ENCODE measurements at regions not wholly inside any gene's neighbourhood (a gene's known extent, or its start where the extent isn't known, plus 50 kb on each side); places are given as distances from the start of the nearest gene placed in this dataset.
"Not testable (repeated sequence)": the region's sequence is repeated elsewhere in the genome, so short reads cannot be mapped to it uniquely, and the experiment has no call there.

DNA sequence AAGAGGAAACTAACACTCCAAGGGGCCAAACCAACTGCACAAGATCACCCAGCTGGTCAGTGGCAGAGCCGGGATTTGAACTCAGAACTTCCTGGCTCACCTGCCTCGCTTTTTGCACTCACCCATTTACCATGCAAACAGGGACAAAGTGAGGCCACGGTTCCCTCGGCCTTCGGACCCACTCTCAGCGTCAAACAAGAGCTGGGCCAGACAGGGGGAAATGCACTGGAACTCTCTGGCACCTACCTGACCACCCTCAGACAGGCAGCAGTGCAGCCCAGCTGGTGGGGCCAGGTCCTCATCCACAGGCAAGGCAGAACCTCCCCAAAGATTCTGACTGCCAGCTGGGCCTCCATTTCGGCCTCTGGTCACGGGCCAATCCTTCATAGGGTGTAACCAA, 93.7 kb upstream of the SRSF6 start:
- DNase-seq: no peak

DNA sequence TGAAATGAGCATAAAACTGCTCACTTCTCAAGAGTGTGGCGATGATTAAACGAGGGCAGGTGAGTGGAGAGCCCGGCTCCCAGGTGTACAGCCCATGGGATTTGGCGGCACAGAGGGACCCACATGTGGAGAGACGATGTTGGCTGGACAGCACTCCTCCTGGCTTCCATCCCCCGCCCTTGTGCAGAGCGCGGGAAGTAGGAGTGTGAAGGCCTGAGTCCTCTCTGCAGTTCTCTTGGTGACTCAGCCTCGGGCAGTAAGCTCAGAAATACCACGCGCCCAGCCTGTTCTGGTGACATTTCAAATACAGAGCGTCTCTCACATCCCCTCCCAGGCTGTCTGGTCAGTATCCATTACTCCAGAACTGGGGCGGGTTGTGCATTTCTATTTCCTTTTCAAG, 94.2 kb upstream of the SRSF6 start:
- no peak for DNase-seq

DNA sequence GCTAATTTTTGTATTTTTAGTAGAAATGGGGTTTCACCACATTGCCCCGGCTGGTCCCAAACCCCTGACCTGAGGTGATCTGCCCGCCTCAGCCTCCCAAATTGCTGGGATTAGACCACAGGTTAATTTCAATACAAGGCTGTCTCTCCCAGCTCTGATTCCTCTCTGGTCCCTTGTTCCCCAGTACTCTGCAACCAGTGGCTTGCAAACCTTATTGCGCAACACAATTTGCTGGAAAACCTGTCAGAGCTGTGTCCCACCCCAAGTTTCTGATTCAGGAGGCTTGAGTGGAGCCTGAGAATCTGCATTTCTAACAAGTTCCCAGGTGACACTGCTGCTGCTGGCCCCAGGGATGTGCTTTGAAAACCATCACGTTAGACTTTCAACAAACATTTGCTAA, 96.2 kb upstream of the SRSF6 start:
- no peak for DNase-seq

DNA sequence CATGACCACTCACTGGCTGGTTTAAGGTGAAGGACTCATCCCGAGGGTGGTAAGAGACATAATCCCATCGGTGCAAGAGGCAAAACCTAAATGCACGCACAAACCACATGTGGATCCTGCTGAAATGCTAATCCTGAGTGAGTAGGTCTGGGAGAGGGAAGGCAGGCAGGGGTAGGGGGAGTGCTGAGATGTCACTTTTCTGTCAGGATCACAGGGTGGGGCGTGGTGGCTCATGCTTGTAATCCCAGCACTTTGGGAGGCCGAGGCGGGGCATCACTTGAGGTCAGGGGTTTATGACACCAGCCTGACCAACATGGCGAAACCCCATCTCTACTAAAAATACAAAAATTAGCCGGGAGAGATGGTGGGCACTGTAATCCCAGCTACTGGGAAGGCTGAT, 97.7 kb upstream of the SRSF6 start:
- no peak for DNase-seq

DNA sequence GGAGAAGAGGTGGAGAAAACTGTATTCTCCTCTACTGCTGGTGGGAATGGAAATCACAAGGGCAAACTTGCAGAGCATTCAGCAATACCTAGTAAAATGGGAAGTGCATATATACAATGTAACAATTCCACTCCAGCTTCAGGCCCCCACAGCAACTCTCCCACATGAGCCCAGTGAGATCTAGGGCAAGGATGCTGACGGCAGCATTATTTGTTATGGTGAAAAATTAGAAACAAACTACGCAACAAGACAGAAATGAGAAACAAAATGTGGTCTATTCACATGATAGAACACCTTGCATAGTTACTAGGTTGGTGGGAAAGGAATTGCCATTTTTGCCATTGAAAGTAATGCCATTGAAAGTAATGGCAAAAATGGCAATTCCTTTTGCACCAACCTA, 98.9 kb upstream of the SRSF6 start:
- no peak for DNase-seq

DNA sequence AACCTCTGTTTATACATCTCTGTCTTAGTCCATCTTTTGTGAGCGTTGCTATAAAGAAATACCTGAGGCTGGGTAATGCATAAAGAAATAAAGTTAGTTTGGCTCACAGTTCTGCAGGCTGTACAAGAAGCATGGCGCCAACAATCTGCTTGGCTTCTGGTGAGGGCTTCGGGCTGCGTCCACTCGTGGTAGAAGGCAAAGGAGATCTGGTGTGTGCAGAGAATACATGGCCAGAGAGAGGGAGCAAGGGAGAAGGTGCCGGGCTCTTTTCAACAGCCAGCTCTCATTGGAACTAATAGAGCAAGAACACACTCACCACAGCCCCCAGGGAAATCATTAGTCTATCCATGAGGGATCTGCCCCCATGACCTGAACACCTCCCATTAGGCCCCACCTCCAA, 100.3 kb upstream of the SRSF6 start:
- no peak for DNase-seq

DNA sequence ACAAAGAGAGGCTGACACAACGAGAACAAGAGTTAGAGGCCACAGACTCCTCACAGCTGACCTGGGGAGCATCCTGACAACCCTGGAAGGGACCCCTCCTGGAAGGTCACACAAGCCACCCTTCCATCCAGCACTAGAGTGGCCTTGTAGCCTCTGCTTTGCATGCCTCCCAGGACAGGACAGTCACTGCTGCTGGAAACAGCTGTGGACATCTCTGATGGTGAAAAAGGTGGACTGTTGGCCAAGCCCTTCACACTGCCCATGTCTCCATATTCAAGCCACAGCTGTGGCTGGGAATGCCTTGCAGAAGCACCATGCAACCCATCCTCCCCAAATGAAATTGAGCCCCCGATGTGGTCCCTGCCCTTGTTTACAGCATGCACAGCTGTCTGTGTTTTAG, 102.1 kb upstream of the SRSF6 start:
- no peak for DNase-seq

DNA sequence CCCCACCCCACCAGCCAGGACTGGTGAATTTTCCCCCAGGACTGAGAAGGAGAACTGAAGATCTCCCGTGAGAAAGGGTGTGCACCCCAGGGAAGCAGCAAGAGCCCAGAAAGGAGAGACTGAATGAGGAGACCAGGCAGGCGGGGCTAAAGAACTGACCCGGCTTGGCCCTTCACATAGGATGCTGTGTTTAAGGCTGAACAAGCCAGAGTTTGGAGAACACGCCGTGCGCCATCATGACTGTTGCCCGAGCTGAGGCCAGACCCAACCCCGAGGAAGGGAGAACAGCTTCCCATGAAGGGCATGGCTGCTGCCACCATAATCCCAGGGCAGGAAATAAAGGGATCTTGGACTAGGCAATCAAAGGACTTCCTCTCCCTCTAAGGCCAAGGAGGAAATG, 104.7 kb upstream of the SRSF6 start:
- no peak for DNase-seq

DNA sequence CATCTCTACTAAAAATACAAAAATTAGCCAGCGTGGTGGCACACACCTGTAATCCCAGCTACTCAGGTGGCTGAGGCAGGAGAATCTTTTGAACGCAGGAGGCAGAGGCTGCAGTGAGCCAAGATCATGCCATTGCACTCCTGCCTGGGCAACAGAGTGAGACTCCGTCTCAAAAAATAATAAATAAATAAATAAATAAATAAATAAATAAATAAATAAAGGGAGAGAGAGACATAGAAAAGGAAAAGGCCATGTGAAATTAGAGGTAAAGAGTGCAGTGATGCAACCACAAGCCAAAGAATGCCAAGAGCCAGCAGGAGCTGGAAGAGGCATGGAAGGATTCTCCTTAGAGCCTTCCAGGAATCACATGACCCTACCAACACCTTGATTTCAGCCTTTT, 107.0 kb upstream of the SRSF6 start:
- DNase-seq: not testable (repeated sequence)

DNA sequence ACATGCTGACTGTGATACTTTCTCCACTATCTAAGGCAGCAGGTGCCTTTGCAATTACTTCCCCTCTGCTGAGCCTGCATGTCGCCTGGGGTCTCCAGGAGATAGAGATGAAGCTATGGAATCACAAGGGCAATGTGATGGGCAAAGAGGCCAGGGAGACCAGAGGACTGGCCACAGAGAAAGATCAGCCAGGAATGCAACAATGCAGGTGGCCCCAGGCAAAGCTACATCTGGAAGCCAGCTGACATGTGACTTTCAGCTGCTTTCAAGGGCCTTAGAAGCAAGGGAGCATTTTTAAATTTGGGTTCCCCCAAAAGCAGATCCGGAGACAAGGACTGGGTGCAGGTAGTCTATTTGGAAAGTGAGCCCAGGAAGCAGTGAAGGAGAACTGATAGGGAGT, 107.9 kb upstream of the SRSF6 start:
- DNase-seq: no peak

DNA sequence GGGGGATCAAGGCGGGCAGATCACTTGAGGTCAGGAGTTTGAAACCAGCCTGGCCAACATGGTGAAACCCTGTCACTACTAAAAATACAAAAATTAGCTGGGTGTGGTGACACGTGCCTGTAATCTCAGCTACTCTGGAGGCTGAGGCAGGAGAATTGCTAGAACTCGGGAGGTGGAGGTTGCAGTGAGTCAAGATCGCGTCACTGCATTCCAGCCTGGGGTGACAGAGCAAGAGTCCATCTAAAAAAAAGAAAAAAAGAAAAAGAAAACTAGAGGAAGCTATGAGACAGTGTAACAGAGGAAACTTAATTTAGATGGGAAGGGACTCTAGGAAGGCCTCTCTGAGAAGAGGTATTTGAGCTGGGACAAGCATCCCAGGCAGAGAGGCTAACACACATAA, 109.9 kb upstream of the SRSF6 start:
- DNase-seq: not testable (repeated sequence)

DNA sequence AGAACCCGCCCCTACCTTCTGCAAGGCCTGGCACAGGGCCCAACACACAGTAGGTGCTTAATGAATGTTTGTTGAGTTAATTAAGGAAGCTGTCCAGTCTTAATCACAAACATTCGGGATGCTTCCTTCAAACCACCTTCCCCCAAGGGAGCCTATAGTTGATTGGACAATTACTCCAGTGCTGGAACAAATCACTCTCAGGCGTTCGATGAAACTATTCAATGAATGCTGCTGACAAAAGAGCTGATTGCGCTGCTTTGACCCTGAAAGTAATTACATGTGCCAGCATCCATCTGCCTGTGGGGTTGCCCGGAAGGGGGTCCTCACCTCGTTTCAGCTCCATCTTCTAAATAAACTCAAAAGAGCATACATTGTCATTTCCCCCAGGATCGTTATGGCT, 112.0 kb upstream of the SRSF6 start:
- DNase-seq: no peak

DNA sequence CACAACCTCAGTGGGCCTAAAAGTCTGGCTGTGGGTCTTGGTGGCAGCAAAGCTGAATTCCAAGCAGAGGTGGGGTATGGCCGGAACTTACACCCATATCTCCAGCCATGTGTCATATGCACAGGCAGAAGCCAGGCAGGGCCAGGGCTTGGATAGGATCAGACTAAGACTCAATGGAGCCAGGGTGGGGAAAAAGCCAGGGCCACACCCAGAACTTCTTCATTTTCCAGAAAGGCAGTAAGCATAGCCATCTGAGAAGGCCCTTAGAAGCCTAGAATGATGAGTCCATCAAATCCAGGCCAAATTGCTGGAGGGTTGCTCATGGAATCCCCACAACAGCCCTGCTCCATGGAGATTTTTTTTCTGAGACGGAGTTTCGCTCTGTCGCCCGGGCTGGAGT, 116.2 kb upstream of the SRSF6 start:
- DNase-seq: no peak

DNA sequence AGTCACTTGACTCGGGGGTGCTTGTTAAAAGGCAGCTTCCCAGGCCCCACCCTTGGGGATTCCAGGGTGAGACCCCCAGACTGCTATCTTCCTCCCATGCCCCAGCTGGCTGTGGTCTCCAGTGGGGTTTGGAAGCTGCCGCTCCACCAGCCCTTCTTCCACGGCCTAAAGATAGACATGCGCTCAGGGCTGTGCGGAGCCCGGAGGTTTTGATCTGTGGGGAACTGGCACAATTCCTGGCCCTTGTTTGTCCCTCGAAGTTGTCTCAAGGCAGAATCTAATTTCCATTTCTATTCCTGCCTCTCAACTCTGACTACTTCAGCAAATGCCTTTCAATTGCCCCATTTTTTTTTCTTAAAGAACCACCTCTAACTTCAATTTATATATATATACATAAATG, 120.7 kb upstream of the SRSF6 start:
- DNase-seq: no peak

DNA sequence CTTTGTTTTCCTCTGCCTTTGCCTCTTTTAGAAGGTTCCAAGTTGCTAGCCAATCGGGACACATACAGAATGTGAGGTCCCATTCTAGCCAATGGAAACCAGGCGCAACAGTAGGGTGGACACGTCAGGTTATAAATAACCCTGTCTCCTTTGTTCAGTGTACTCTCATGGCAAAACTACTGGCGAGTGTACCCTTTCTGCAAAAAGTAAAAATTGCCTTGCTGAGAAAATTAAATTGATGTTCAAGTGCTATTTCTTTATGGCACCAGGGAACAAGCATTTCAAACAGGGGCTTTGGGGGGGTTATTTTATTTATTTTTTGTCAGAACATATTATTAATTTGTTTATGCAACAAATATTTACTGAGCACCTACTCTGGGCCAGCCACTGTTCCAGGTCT, 123.6 kb upstream of the SRSF6 start:
- no peak for DNase-seq

DNA sequence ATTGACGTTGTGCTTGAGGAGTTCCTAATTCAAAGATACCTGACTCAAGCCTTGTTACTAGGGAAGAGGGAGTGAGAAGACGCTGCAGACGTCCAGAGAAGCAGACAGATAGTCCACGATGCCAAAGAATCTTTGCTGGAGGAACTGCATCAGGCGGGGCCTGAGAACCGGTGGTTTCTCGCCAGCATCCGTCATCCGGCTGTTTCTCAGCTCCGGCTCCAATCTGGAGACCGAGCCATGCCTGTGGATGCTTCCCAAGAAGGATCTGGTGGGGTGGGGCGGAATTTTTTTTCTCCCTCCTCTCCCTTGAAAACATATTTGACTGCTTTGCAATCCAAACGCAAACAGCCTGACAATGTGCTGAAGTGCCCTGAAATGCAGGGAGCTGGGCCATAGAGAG, 125.8 kb upstream of the SRSF6 start:
- DNase-seq: peak; percentile 63

DNA sequence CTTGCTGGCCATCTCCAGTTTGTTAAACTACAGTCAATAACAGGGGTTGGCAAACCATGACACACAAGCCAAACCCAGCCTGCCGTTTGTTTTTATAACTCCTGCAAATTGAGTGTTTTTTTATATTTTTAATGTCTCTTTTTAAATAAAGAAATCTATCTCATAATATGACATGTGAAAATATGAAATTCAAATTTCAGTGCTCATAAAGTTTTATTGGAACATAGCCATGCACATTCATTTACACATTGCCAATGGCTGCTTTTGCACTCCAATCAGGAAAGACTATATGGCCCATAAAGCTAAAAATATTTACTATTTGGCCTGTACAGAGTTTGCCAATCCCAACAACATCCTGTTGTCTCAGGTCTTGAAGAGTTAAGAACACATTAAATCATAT, 129.0 kb upstream of the SRSF6 start:
- DNase-seq: no peak

DNA sequence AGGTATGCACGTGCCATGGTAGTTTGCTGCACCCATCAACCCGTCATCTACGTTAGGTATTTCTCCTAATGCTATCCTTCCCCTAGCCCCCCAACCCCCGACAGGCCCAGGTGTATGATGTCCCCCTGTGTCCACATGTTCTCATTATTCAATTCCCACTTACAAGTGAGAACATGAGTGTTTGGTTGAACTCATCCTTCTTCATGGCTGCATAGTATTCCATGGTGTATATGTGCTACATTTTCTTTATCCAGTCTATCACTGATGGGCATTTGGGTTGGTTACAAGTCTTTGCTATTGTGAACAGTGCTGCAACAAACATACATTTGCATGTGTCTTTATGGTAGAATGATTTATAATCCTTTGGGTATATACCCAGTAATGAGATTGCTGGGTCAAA, 130.5 kb upstream of the SRSF6 start:
- DNase-seq: not testable (repeated sequence)

DNA sequence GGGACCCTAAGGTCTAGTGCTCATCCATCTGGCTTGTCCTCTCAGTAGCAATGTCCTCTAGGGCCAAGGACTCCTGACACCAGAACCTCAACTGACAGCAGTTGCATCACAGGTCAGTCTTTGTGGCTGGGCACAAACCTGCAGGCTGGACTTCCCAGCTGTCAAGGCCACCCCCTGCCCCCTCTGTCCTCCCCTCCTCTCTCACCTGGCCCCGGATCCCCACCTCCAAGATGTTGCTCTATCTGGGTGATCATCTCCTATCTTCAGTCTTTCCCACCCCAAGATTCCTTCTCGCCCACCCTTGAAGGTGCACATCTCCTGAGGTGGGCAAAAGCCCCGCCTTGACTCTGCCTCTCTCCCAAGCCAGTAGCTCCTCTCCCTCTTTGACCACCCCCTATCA, 131.8 kb upstream of the SRSF6 start:
- no peak for DNase-seq

DNA sequence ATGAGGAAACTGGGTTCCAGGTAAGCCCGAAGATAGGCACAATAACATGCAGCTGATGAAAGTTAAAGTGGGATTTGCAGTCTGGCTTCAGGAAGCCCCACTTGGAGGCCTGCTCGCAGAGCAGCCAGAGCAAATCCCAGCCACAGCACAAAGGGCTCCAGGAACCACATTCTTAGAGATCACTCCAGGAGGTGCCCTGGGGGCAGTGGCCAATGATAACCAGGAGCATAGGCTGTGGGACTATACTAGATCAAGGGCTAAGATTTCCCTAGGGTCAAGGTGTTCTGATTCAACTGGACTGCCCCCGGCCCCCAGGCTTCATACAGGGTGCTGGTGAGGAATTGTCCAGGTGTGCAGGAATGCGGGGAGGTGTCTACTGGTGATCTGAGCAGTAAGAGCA, 133.9 kb upstream of the PTPRT start:
- DNase-seq: no peak

DNA sequence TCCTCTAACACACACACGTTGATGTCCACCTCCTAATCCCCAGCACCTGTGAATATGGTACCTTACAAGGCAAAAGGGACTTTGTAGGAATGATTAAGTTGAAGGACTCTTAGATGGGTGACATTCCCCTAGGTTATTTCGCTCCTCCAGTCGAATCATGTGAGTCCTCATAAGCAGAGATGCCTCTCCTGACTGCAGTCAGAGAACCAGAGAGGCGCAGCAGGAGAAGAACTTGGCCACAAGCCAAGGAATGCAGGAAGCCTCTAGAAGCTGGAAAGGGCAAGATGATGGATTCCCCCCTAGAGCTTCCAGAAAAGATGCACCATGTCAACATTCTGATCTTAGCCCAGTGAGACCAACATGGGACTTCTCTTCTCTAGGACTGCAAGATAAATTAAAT, 133.1 kb upstream of the PTPRT start:
- peak; percentile 3 for DNase-seq

DNA sequence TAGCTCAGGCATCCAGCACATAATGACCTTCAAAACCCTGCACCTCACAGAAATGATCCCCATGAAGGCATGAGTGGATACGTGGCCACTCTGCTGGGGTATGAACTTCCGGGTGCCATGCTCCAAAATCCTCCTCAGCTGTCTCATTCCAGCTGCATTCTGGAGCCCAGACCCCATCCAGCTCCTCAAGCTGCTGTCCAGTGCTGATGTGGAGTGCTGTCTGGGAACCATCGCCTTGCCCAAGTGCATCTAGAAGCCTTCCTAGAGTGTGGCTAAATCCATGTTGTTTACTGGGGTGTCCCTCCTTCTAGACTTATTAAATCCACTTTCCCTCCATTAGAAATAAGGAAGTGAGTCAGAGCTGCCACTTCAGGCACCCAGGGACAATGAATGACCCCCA, 130.8 kb upstream of the PTPRT start:
- peak; percentile 3 for DNase-seq

DNA sequence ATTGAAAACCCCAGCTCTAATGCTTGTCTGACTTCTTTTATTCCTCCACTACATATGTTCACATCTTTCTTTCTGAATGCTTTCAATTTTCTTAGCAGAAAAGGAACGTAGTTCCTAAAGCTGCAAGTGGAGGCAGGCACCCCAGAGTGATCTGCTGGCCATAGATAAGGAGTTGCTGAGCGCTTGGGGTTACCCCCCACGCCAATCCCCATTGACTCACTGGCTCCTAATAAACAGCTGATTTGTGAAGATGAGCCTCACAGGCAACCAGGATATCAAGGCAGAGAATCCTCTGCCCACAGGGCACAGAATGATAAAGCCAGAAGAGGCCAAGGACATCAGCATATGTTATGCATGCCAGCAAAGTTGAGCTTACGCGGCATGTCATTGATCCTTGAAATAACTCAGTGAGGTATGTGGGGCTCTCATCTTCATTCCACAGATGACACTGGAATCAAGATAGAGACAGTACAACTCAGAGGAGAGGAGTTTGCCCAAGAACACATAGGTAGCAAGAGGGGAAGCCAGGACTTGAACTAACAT, 129.1 kb upstream of the PTPRT start:
- DNase-seq: no peak

DNA sequence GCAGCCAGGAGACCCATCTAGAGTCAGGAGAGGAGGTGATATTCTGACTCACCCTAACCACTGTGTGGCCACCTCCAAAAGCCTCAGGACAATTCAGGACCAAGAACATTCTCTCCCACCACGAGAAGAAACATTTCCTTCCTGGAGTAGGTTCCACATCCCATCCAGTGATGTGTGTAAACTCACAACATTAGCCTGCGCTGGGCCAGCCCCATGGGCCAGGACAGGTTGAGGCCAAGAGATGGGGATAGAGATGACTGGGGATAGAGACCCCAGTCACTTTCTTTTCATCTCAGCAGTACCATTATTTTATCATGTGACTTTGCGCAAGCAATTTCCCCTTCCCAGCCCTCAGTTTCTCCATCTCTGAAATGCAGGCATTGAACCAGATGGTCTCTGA, 126.6 kb upstream of the PTPRT start:
- DNase-seq: no peak

DNA sequence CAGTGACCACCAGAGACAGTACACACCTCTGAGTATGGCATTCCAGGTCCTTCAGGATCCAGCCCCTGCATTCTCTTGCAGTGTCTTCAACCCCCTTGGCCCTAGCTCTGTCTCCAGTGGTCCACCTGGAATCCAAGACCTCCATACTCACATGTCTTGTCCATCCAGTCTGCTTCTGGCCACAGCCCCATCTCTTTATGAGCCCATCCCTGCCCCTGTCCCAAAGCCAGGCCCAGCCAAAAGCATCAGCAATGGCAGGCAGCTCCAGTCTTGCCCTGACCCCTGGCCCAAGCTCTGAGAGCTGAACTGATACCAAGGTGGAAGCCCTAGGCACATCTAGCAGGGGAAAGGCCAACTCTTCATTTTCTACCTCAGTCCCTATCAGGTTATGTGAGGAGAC, 119.6 kb upstream of the PTPRT start:
- DNase-seq: no peak

DNA sequence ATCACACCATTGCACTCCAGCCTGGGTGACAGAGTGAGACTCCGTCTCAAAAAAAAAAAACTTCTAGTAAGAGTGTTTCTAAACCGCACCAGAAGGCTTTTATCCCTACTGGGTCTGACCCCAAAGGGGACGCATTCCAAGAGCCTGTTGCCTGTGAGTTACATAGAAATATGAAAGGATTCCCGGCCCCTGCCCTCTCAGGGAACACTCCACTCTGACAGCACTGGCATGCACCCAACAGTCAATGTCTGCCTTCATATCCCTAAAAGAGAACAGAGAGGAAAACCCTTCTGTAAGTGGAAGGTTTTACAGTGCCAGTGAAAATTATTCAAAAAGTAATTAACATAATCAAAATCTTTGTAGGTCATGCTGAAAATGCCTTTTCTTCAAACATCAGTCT, 117.1 kb upstream of the PTPRT start:
- no peak for DNase-seq
